Mesendoderm (in vitro differentiated cells): ENCODE measurements at regions not wholly inside any gene's neighbourhood (a gene's known extent, or its start where the extent isn't known, plus 50 kb on each side); places are given as distances from the start of the nearest gene placed in this dataset.
"Not testable (repeated sequence)": the region's sequence is repeated elsewhere in the genome, so short reads cannot be mapped to it uniquely, and the experiment has no call there.

ENCODE experiments used
- DNase-seq: peaks from one replicate; pipeline ENCODE4 v3.0.0; 2013
- H2AK5ac ChIP-seq: 2 replicates; pipeline ENCODE4 v1.6.1; 2013; ENCODE audit warnings: low read length, inconsistent platforms
- H2BK120ac ChIP-seq: 2 replicates; pipeline ENCODE4 v1.6.1; 2013; ENCODE audit warnings: low read depth, mild to moderate bottlenecking, low read length, moderate library complexity, mixed read lengths
- H2BK15ac ChIP-seq: replicated peaks from 2 replicates; pipeline ENCODE4 v1.6.1; 2013; ENCODE audit warnings: low read depth, mild to moderate bottlenecking, moderate library complexity
- H2BK5ac ChIP-seq: 2 replicates; pipeline ENCODE4 v1.6.1; 2013; ENCODE audit warnings: low read length, inconsistent platforms
- H3K18ac ChIP-seq: 2 replicates; pipeline ENCODE4 v1.6.1; 2013; ENCODE audit warnings: mild to moderate bottlenecking, low read length, mixed read lengths
- H3K23ac ChIP-seq: one replicate; pipeline ENCODE4 v1.6.1; 2013; ENCODE audit warnings: low read length
- H3K27ac ChIP-seq: 2 replicates; pipeline ENCODE4 v1.5.1; 2013; ENCODE audit warnings: low read depth, mild to moderate bottlenecking, inconsistent platforms, low read length, moderate library complexity
- H3K27me3 ChIP-seq: 2 replicates; pipeline ENCODE4 v1.6.1; 2013; ENCODE audit warnings: low read length, control low read depth, mild to moderate bottlenecking, inconsistent platforms; ENCODE audit not compliant: insufficient read depth, poor library complexity
- H3K36me3 ChIP-seq: 2 replicates; pipeline ENCODE4 v1.6.1; 2013; ENCODE audit warnings: low read length, inconsistent platforms; ENCODE audit not compliant: control insufficient read depth, insufficient read depth
- H3K4ac ChIP-seq: one replicate; pipeline ENCODE4 v1.6.1; 2013; ENCODE audit warnings: low read depth, mild to moderate bottlenecking, low read length, moderate library complexity
- H3K4me1 ChIP-seq: 2 replicates; pipeline ENCODE4 v1.6.1; 2013; ENCODE audit warnings: low read depth, low read length, inconsistent platforms; ENCODE audit not compliant: control insufficient read depth
- H3K4me2 ChIP-seq: 2 replicates; pipeline ENCODE4 v1.6.1; 2013; ENCODE audit warnings: low read length
- H3K4me3 ChIP-seq: 2 replicates; pipeline ENCODE4 v1.5.1; 2013; ENCODE audit warnings: mild to moderate bottlenecking, low read length
- H3K56ac ChIP-seq: one replicate; pipeline ENCODE4 v1.6.1; 2013; ENCODE audit warnings: low read length
- H3K79me1 ChIP-seq: 2 replicates; pipeline ENCODE4 v1.6.1; 2013; ENCODE audit warnings: low read length, inconsistent platforms
- H3K79me2 ChIP-seq: 2 replicates; pipeline ENCODE4 v1.6.1; 2013; ENCODE audit warnings: mild to moderate bottlenecking, low read length; ENCODE audit not compliant: control insufficient read depth, insufficient read depth
- H3K9ac ChIP-seq: 2 replicates; pipeline ENCODE4 v1.6.1; 2013; ENCODE audit warnings: low read length, inconsistent platforms
- H4K5ac ChIP-seq: one replicate; pipeline ENCODE4 v1.6.1; 2013; ENCODE audit warnings: low read length
- H4K8ac ChIP-seq: one replicate; pipeline ENCODE4 v1.6.1; 2013; ENCODE audit warnings: low read depth, mild to moderate bottlenecking, control low read depth, low read length, moderate library complexity
- WGBS: extraction: QIAGEN DNeasy Blood & Tissue Kit; methylation state at CpG from one replicate; pipeline ENCODE4 v1.1.7; 2013; ENCODE audit warnings: low lambda C conversion rate, missing lambda C conversion rate; ENCODE audit not compliant: insufficient coverage; ENCODE audit errors: extremely low coverage; 5-methylcytosine and 5-hydroxymethylcytosine counted together

DNA sequence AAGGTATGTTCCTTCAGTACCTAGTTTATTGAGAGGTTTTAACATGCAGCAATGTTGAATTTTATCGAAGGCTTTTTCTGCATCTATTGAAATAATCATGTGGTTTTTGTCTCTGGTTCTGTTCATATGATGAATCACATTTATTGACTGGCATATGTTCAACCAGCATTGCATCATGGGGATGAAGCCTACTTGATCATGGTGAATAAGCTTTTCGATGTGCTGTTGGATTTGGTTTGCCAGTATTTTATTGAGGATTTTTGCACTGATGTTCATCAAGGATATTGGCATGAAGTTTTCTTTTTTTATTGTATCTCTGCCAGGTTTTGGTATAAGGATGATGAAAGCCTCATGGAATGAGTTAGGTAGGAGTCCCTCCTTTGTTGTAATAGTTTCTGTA is 204.0 kb upstream of the GNAI1 start:
- Histone ChIP-seq H3K9ac (no peak overlapping the region), H2BK120ac (no peak overlapping the region), H3K79me1 (no peaks in the 10 kb centered on the region), H3K79me2 (no peaks in the 10 kb centered on the region), H4K5ac (no peak overlapping the region), H4K8ac (no peak overlapping the region), H3K18ac (no peak overlapping the region), H3K4me1 (no peaks in the 10 kb centered on the region), H3K27me3 (no peaks in the 10 kb centered on the region), H3K4me2 (no peak overlapping the region), H3K4ac (no peak overlapping the region), H3K4me3 (no peak overlapping the region), H3K56ac (no peak overlapping the region), H2BK15ac (no peak overlapping the region), H3K23ac (no peak overlapping the region), H2BK5ac (no peak overlapping the region), H3K36me3 (no peaks in the 10 kb centered on the region), H3K27ac (no peak overlapping the region), H2AK5ac (no peak overlapping the region)
- WGBS = no CpG with 5 or more reads among the region's 2 CpGs
- DNase-seq = no peak

DNA sequence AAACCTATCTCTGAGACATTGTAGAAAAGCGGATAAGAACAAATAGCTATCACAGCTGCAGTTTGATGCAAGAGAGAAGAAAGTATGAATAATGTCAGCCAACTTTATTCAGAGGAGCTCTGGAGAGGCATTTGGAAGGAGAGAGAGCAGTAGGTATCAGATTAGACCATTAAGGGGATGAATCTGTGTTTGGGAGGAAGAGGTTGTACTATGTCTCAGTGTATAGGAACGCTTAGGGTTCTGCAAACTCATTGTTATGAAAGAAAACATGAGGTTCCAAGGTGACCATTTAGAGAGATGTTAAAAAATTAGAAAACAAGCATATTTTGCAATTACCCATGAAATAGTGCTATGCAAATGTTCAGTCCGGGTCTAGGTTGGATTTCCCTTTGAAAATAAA is 207.5 kb upstream of the GNAI1 start:
- Histone ChIP-seq H4K8ac (no peak overlapping the region), H3K79me1 (no peaks in the 10 kb centered on the region), H3K23ac (no peak overlapping the region), H3K4me2 (no peak overlapping the region), H3K36me3 (no peaks in the 10 kb centered on the region), H2BK120ac (no peak overlapping the region), H3K4me1 (no peaks in the 10 kb centered on the region), H2AK5ac (no peak overlapping the region), H3K27ac (no peak overlapping the region), H3K9ac (no peak overlapping the region), H3K79me2 (no peaks in the 10 kb centered on the region), H2BK15ac (no peak overlapping the region), H3K27me3 (no peaks in the 10 kb centered on the region), H3K56ac (no peak overlapping the region), H3K4me3 (no peak overlapping the region), H3K18ac (no peak overlapping the region), H2BK5ac (no peak overlapping the region), H4K5ac (no peak overlapping the region), H3K4ac (no peak overlapping the region)
- WGBS = no CpG with 5 or more reads among the region's 3 CpGs
- no peak for DNase-seq

DNA sequence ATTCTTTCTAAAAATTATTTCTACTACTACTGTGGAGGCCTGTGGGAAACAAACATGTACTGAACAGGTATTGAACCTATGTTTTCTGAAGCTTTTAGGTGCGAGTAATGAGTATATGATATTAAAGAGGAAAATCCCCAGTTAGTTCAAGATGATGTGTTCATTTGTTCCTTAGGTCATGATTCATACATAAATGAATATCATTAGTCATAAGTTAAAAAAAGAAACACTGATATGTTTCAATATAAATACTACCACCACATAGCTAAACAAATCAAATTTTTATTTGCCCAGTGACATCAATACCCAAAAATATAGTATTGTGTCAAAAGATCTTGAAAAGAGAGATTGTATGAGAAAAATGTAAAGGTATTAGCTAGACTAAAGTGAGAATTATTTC is 210.7 kb upstream of the GNAI1 start:
- H3K18ac ChIP-seq = no peak overlapping the region
- H3K4me2 ChIP-seq = no peak overlapping the region
- H2BK5ac ChIP-seq = no peak overlapping the region
- H3K4me1 ChIP-seq = no peaks in the 10 kb centered on the region
- no peak overlapping the region for H3K23ac ChIP-seq
- no peaks in the 10 kb centered on the region for H3K27me3 ChIP-seq
- H3K4me3 ChIP-seq = no peak overlapping the region
- H2AK5ac ChIP-seq = no peak overlapping the region
- WGBS = no CpG with 5 or more reads among the region's 1 CpG
- no peak overlapping the region for H4K8ac ChIP-seq
- H4K5ac ChIP-seq = no peak overlapping the region
- H3K79me2 ChIP-seq = no peaks in the 10 kb centered on the region
- H3K4ac ChIP-seq = no peak overlapping the region
- no peak overlapping the region for H3K27ac ChIP-seq
- no peaks in the 10 kb centered on the region for H3K36me3 ChIP-seq
- H3K56ac ChIP-seq = no peak overlapping the region
- H3K79me1 ChIP-seq = no peaks in the 10 kb centered on the region
- no peak overlapping the region for H2BK120ac ChIP-seq
- DNase-seq = no peak
- no peak overlapping the region for H2BK15ac ChIP-seq
- H3K9ac ChIP-seq = no peak overlapping the region

DNA sequence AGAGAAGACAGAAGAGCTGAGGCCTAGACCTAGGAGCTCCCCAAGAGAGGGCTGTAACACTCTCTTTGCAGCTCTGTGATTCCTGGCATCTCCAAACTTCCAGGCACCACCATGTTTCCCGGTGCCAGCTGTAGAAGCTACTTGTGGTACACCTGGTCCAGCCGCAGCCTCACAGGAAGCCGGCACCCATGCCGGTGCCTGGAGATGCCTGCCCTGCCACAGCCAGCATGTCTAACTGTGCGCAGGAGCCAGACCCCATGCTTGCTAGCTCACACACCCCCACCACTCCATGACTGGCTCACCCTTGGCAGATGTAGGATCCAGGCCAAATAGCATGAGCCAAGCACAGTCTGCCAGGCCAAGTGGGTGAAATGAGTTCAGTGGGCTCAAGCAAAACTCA is 211.7 kb upstream of the GNAI1 start:
- Histone ChIP-seq H3K9ac (no peak overlapping the region), H3K4me3 (no peak overlapping the region), H3K18ac (no peak overlapping the region), H3K79me2 (no peaks in the 10 kb centered on the region), H2BK120ac (no peak overlapping the region), H3K56ac (no peak overlapping the region), H3K79me1 (no peaks in the 10 kb centered on the region), H3K4me1 (no peaks in the 10 kb centered on the region), H3K4ac (no peak overlapping the region), H2BK15ac (no peak overlapping the region), H4K8ac (no peak overlapping the region), H3K23ac (no peak overlapping the region), H2BK5ac (no peak overlapping the region), H3K27me3 (no peaks in the 10 kb centered on the region), H3K4me2 (no peak overlapping the region), H3K27ac (no peak overlapping the region), H2AK5ac (no peak overlapping the region), H3K36me3 (no peaks in the 10 kb centered on the region), H4K5ac (no peak overlapping the region)
- WGBS = no CpG with 5 or more reads among the region's 5 CpGs
- DNase-seq = no peak

DNA sequence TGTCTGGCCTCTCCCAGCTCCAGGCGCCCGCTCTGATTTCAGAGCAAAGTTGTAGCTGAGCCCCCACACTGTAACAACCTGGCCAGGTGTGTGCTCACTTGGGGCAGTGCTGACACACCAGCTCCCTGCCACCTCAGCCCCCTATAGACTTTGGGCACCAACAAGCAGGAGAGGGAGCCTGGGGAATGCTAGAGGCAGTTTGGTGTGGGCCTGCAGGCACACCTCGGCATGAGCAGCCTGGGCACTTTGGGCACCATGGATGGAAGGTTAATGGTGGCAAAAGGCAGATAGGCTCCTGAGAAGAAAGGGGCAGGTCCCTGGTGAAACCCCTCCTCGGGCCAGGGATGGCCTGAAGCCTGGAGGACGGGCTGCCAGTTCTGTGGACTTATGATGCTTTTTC is 212.7 kb upstream of the GNAI1 start:
- no peak overlapping the region for H3K27ac ChIP-seq
- WGBS = no CpG with 5 or more reads among the region's 5 CpGs
- H3K18ac ChIP-seq = no peak overlapping the region

DNA sequence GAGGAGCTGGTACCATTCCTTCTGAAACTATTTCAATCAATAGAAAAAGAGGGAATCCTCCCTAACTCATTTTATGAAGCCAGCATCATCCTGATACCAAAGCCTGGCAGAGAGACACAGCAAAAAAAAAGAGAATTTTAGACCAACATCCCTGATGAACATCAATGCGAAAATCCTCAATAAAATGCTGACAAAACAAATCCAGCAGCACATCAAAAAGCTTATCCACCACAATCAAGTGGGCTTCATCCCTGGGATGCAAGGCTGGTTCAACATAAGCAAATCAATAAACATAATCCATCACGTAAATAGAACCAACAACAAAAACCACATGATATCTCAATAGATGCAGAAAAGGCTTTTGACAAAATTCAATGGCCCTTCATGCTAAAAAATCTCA is 216.0 kb upstream of the GNAI1 start:
- H2AK5ac ChIP-seq = not testable (repeated sequence)
- no CpG with 5 or more reads among the region's 2 CpGs for WGBS

More for the DNA sequence above, 212.7 kb upstream of the GNAI1 start:
- no peaks in the 10 kb centered on the region for H3K79me2 ChIP-seq
- no peak for DNase-seq
- H2BK120ac ChIP-seq = no peak overlapping the region
- H4K5ac ChIP-seq = no peak overlapping the region
- no peak overlapping the region for H3K23ac ChIP-seq
- H2BK15ac ChIP-seq = no peak overlapping the region
- no peak overlapping the region for H4K8ac ChIP-seq
- H3K79me1 ChIP-seq = no peaks in the 10 kb centered on the region
- H3K56ac ChIP-seq = no peak overlapping the region
- H3K9ac ChIP-seq = no peak overlapping the region
- H3K4me3 ChIP-seq = no peak overlapping the region
- H3K27me3 ChIP-seq = no peaks in the 10 kb centered on the region
- H3K4me1 ChIP-seq = no peaks in the 10 kb centered on the region
- H3K4ac ChIP-seq = no peak overlapping the region
- no peak overlapping the region for H2AK5ac ChIP-seq
- H3K4me2 ChIP-seq = no peak overlapping the region
- H3K36me3 ChIP-seq = no peaks in the 10 kb centered on the region
- H2BK5ac ChIP-seq = no peak overlapping the region

More for the DNA sequence above, 216.0 kb upstream of the GNAI1 start:
- not testable (repeated sequence) for H3K56ac ChIP-seq, H3K79me2 ChIP-seq, H3K79me1 ChIP-seq, H3K36me3 ChIP-seq, H3K27me3 ChIP-seq, H2BK5ac ChIP-seq, H3K27ac ChIP-seq, H3K9ac ChIP-seq, H3K4ac ChIP-seq, H3K23ac ChIP-seq, H3K18ac ChIP-seq, H4K5ac ChIP-seq, H3K4me3 ChIP-seq, H3K4me2 ChIP-seq, DNase-seq, H4K8ac ChIP-seq, H2BK15ac ChIP-seq, H2BK120ac ChIP-seq, H3K4me1 ChIP-seq
